ENCODE measurements at regions not wholly inside any gene's neighbourhood (a gene's known extent, or its start where the extent isn't known, plus 50 kb on each side); places are given as distances from the start of the nearest gene placed in this dataset.

DNA sequence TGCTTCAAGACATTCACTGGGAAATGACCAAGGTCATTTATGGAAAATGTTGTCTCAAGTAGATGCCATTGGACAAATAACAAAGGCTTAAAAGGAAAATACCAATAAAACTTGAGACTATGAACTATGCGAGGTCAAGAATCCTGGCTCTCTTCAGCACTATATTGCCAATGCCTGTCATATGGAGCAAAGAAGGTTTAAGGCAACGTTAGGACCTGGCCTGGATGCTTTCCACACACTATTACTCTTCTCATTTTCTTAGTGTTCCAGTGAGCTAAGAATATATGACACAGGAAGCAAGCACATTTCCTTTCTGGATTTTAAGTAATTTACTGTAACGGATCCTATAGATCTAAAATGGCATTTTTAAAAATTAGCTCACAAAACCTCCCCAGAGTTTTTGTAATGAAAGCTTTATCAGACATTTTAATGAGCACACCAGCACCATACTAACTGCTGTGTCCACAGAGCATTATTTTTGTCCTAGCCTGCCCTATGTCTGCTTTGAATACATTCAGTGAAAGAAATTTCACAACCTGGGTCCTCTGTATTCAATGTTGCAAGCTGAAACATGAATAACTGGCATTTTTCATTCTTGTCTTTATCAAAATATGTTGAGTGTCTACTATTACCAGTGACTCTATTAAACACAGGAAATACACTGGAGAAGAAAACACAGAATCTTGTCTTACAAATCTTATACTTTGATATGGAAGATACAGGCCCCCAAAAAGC lies 315.6 kb downstream of the CETN3 start:
- TF ChIP-seq CTCF (IDR thresholded peaks at IDR 0.05) (no peak), POLR2A (IDR thresholded peaks at IDR 0.05) (no peak)
